PC-9 (cell line): ENCODE measurements at regions not wholly inside any gene's neighbourhood (a gene's known extent, or its start where the extent isn't known, plus 50 kb on each side); places are given as distances from the start of the nearest gene placed in this dataset.

Source experiments
- EZH2 ChIP-seq: fragments of 200-600 bp; sonication (generic); IDR thresholded peaks from 2 replicates; pipeline ENCODE4 v1.8.0; 2017; ENCODE audit warnings: antibody characterized with exemption, low read depth
- TF ChIP-seq, protein P1 (sequence below): fragments of 200-600 bp; sonication (generic); conservative IDR thresholded peaks from 2 replicates; pipeline ENCODE4 v1.6.1; 2017; ENCODE audit warnings: mixed run types, antibody characterized with exemption, mild to moderate bottlenecking, moderate library complexity

GRCh38 chr2:7725850-7726242 is 808.6 kb downstream of the RNF144A start:
- TF ChIP-seq, protein P1, sequence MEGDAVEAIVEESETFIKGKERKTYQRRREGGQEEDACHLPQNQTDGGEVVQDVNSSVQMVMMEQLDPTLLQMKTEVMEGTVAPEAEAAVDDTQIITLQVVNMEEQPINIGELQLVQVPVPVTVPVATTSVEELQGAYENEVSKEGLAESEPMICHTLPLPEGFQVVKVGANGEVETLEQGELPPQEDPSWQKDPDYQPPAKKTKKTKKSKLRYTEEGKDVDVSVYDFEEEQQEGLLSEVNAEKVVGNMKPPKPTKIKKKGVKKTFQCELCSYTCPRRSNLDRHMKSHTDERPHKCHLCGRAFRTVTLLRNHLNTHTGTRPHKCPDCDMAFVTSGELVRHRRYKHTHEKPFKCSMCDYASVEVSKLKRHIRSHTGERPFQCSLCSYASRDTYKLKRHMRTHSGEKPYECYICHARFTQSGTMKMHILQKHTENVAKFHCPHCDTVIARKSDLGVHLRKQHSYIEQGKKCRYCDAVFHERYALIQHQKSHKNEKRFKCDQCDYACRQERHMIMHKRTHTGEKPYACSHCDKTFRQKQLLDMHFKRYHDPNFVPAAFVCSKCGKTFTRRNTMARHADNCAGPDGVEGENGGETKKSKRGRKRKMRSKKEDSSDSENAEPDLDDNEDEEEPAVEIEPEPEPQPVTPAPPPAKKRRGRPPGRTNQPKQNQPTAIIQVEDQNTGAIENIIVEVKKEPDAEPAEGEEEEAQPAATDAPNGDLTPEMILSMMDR: no peak
- no peak for TF ChIP-seq EZH2
